ENCODE measurements at regions not wholly inside any gene's neighbourhood (a gene's known extent, or its start where the extent isn't known, plus 50 kb on each side); places are given as distances from the start of the nearest gene placed in this dataset.

GRCh38 chr6:74091136-74091793 lies 395.3 kb downstream of the CD109 start:
- Histone ChIP-seq H3K27me3 (ENCODE audit: control insufficient read depth, insufficient read depth, low read length) (no peaks in the 10 kb centered on the region), H3K27ac (ENCODE audit: low read depth in 2 of 2, low read length in 2 of 2) (no peak overlapping the region), H3K4me1 (ENCODE audit: control insufficient read depth in 2 of 3, insufficient read depth in 2 of 3, low read depth in 1 of 3, low read length in 3 of 3) (no peaks in the 10 kb centered on the region), H3K9me3 (ENCODE audit: control insufficient read depth in 2 of 3, insufficient read depth in 1 of 3, low read length in 3 of 3) (no peaks in the 10 kb centered on the region), H3K9ac (ENCODE audit: low read length in 3 of 3) (no peak overlapping the region), H3K36me3 (ENCODE audit: control insufficient read depth in 2 of 3, insufficient read depth in 3 of 3, low read length in 3 of 3) (no peaks in the 10 kb centered on the region), H3K4me3 (ENCODE audit: low read length in 3 of 3) (no peak overlapping the region)
- intact Hi-C loops (cut with DNase I): no loop called here
- DNase-seq: peak in 2 of 5 donors; percentile 27 to 60
- peak; percentile 55 for FAIRE-seq
- peak; percentile 52 for TF ChIP-seq CTCF (IDR thresholded peaks at IDR 0.05; ENCODE audit: borderline replicate concordance, extremely low read depth, insufficient read depth)

- Histone ChIP-seq H3K9ac (ENCODE audit: low read length in 3 of 3) (no peak overlapping the region), H3K27me3 (ENCODE audit: control insufficient read depth, insufficient read depth, low read length) (no peaks in the 10 kb centered on the region), H3K36me3 (ENCODE audit: control insufficient read depth in 2 of 3, insufficient read depth in 3 of 3, low read length in 3 of 3) (no peaks in the 10 kb centered on the region), H3K4me1 (ENCODE audit: control insufficient read depth in 2 of 3, insufficient read depth in 2 of 3, low read depth in 1 of 3, low read length in 3 of 3) (no peaks in the 10 kb centered on the region), H3K4me3 (ENCODE audit: low read length in 3 of 3) (no peak overlapping the region), H3K27ac (ENCODE audit: low read depth in 2 of 2, low read length in 2 of 2) (no peak overlapping the region), H3K9me3 (ENCODE audit: control insufficient read depth in 2 of 3, insufficient read depth in 1 of 3, low read length in 3 of 3) (no peaks in the 10 kb centered on the region)
- no peak for TF ChIP-seq CTCF (IDR thresholded peaks at IDR 0.05; ENCODE audit: borderline replicate concordance, extremely low read depth, insufficient read depth)
- FAIRE-seq (no peak), DNase-seq (peak in 2 of 5 donors; percentile 25 to 40)
- intact Hi-C loops (cut with DNase I): loop anchor here (10.0 kb wide), 1 partner anchor 1127 kb away; no protein-coding TSS in a partner anchor
Observed at GRCh38 chr6:74087899-74088298, 391.9 kb downstream of the CD109 start.

- DNase-seq (no peak), FAIRE-seq (no peak)
- no peak overlapping the region for H3K27ac ChIP-seq (ENCODE audit: low read depth in 2 of 2, low read length in 2 of 2)
- no peak overlapping the region for H3K9ac ChIP-seq (ENCODE audit: low read length in 3 of 3)
- no peaks in the 10 kb centered on the region for H3K9me3 ChIP-seq (ENCODE audit: control insufficient read depth in 2 of 3, insufficient read depth in 1 of 3, low read length in 3 of 3)
- intact Hi-C loops (cut with DNase I): no loop called here
- H3K4me1 ChIP-seq (ENCODE audit: control insufficient read depth in 2 of 3, insufficient read depth in 2 of 3, low read depth in 1 of 3, low read length in 3 of 3): no peaks in the 10 kb centered on the region
- no peaks in the 10 kb centered on the region for H3K36me3 ChIP-seq (ENCODE audit: control insufficient read depth in 2 of 3, insufficient read depth in 3 of 3, low read length in 3 of 3)
- no peak overlapping the region for H3K4me3 ChIP-seq (ENCODE audit: low read length in 3 of 3)
- no peaks in the 10 kb centered on the region for H3K27me3 ChIP-seq (ENCODE audit: control insufficient read depth, insufficient read depth, low read length)
- TF ChIP-seq CTCF (IDR thresholded peaks at IDR 0.05; ENCODE audit: borderline replicate concordance, extremely low read depth, insufficient read depth): no peak
Observed at GRCh38 chr6:74075896-74076295, 379.9 kb downstream of the CD109 start.

- no peak for FAIRE-seq
- intact Hi-C loops (cut with DNase I): no loop called here
- no peak for TF ChIP-seq CTCF (IDR thresholded peaks at IDR 0.05; ENCODE audit: borderline replicate concordance, extremely low read depth, insufficient read depth)
- DNase-seq: no peak
- no peak overlapping the region for H3K4me3 ChIP-seq (ENCODE audit: low read length in 3 of 3)
- no peaks in the 10 kb centered on the region for H3K9me3 ChIP-seq (ENCODE audit: control insufficient read depth in 2 of 3, insufficient read depth in 1 of 3, low read length in 3 of 3)
- no peaks in the 10 kb centered on the region for H3K27me3 ChIP-seq (ENCODE audit: control insufficient read depth, insufficient read depth, low read length)
- H3K4me1 ChIP-seq (ENCODE audit: control insufficient read depth in 2 of 3, insufficient read depth in 2 of 3, low read depth in 1 of 3, low read length in 3 of 3): no peaks in the 10 kb centered on the region
- H3K27ac ChIP-seq (ENCODE audit: low read depth in 2 of 2, low read length in 2 of 2): no peak overlapping the region
- no peaks in the 10 kb centered on the region for H3K36me3 ChIP-seq (ENCODE audit: control insufficient read depth in 2 of 3, insufficient read depth in 3 of 3, low read length in 3 of 3)
- H3K9ac ChIP-seq (ENCODE audit: low read length in 3 of 3): no peak overlapping the region
Observed at GRCh38 chr6:74075323-74075722, 379.3 kb downstream of the CD109 start.
